Activated CD4-positive, alpha-beta T cell treated with anti-CD3 and anti-CD28 coated beads for 36 hours (primary cell): ENCODE measurements at regions not wholly inside any gene's neighbourhood (a gene's known extent, or its start where the extent isn't known, plus 50 kb on each side); places are given as distances from the start of the nearest gene placed in this dataset.

Source experiments
- ATAC-seq: fragments of 200-7000 bp; cut with Tn5 transposase; one replicate; pipeline ENCODE4 v1.10.0; 2021; ENCODE audit warnings: mild to moderate bottlenecking, moderate library complexity
- CTCF ChIA-PET: fragments of 350-600 bp; sonication (Branson Sonifier 250); formaldehyde crosslinking; loops from one replicate; lab custom pipeline; 2021; ENCODE audit warnings: antibody characterized with exemption; lab: Charles Lee
- POLR2A ChIA-PET: fragments of 350-600 bp; sonication (Branson Sonifier 250); formaldehyde crosslinking; loops from one replicate; lab custom pipeline; 2021; ENCODE audit warnings: antibody characterized with exemption, inconsistent platforms; lab: Charles Lee
- DNase-seq: peaks from one replicate; pipeline ENCODE4 v3.0.0-alpha.2; 2020
- H3K27ac Mint-ChIP-seq: one replicate; pipeline ENCODE4 v1.8.0; 2021; ENCODE audit warnings: mixed read lengths
- H3K27me3 Mint-ChIP-seq: one replicate; pipeline ENCODE4 v1.8.0; 2021; ENCODE audit warnings: mixed read lengths
- H3K36me3 Mint-ChIP-seq: one replicate; pipeline ENCODE4 v1.8.0; 2021; ENCODE audit warnings: low read depth, mixed read lengths
- H3K4me1 Mint-ChIP-seq: one replicate; pipeline ENCODE4 v1.8.0; 2021; ENCODE audit warnings: mixed read lengths
- H3K4me3 Mint-ChIP-seq: one replicate; pipeline ENCODE4 v1.8.0; 2021; ENCODE audit warnings: mild to moderate bottlenecking, moderate library complexity, mixed read lengths
- H3K9me3 Mint-ChIP-seq: one replicate; pipeline ENCODE4 v1.8.0; 2021; ENCODE audit warnings: low read depth, mixed read lengths
- intact Hi-C, 2 experiments: fragments of 100-400 bp; cut with DNase I in 1 of 2; cut with micrococcal nuclease in 1 of 2; formaldehyde crosslinking; loops; one replicate each; pipeline versions ENCODE4 v1.14.2 to v1.15.1; 2022 to 2024; cut with DNase I, micrococcal nuclease

DNA sequence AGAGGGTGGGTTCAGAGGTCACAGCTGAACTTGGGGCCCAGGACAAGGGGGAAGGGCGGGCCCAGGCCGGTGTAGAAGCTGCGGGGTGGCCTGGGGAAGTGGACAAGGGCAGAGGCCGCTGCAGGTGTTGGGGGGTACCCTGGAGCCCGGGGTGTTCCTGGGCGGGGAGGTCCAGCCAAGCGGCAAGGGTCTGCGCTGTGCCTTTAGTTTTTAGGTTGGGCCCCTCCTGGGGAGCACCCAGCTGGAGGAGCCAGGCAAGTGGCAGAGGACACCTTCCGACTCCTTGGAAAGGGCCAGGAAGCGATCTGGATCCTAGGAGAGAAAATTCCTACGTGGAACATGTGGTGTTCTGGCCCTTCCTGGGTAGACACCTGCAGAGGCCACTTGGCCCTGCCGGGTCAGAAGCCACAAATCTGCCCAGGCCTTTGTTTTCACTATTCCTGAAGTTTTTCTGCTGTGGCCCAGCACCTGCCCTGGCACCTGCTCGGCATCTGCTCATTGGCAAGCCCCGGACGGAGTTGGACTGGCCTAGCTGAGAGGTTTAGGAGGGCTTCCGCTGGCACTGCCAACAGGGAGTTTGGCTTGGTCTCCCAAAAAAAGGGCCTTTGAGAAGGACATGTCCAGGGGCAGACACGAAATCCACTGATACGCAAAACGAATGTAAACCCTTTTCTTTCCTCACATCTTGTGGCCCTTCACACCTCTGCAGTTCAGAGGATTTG lies 61.1 kb downstream of the SMUG1 start:
- H3K27me3 Mint-ChIP-seq, result peaks cover 58% of the 10 kb centered on the region
- H3K36me3 Mint-ChIP-seq, result no peaks in the 10 kb centered on the region
- ATAC-seq (no peak), DNase-seq (no peak)
- H3K4me3 Mint-ChIP-seq, result no peak overlapping the region
- peaks cover 10% of the 10 kb centered on the region for H3K4me1 Mint-ChIP-seq
- ChIA-PET CTCF (interaction anchor here (1.9 kb wide), 1 partner anchor 45 kb away, joined by 5 read pairs; no protein-coding TSS in a partner anchor), POLR2A (no interaction called here)
- H3K9me3 Mint-ChIP-seq, result no peaks in the 10 kb centered on the region
- intact Hi-C loops, result no loop called here
- H3K27ac Mint-ChIP-seq, result no peak overlapping the region

DNA sequence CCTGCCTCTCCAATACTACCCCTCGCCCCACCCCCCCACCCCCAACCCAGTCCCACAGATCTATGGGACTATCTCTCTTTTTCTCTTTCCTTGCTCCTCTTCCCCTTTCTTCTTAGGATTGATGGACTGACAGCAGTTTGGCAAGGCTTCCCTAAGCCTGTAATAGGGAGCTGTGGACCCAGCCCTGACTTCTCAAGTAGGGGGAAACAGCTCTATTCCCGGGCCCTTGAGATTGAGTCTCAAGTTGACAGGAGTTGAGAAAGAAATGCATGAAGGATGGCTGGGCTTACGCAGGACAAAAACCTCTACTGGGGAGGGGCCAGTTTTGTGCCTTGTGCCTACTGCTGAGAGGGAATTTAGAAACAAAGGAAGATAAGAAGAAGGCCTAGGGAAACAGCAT lies 60.4 kb downstream of the SMUG1 start:
- H3K36me3 Mint-ChIP-seq, result no peaks in the 10 kb centered on the region
- peaks cover 56% of the 10 kb centered on the region for H3K27me3 Mint-ChIP-seq
- H3K4me3 Mint-ChIP-seq, result no peak overlapping the region
- no peak overlapping the region for H3K27ac Mint-ChIP-seq
- POLR2A ChIA-PET, result interaction anchor here (0.7 kb wide), 1 partner anchor 10 kb away, joined by 3 read pairs; no protein-coding TSS in a partner anchor
- peaks cover 10% of the 10 kb centered on the region for H3K4me1 Mint-ChIP-seq
- no peaks in the 10 kb centered on the region for H3K9me3 Mint-ChIP-seq
- intact Hi-C loops, result no loop called here
- ATAC-seq, result no peak
- no peak for DNase-seq
- CTCF ChIA-PET, result no interaction called here

GRCh38 chr12:54129028-54129903 lies 59.5 kb downstream of the SMUG1 start:
- intact Hi-C loops, result no loop called here
- no peak overlapping the region for H3K27ac Mint-ChIP-seq
- H3K27me3 Mint-ChIP-seq, result peaks cover 51% of the 10 kb centered on the region
- H3K4me1 Mint-ChIP-seq, result peaks cover 10% of the 10 kb centered on the region
- ATAC-seq (no peak), DNase-seq (no peak)
- ChIA-PET POLR2A (no interaction called here), CTCF (no interaction called here)
- no peaks in the 10 kb centered on the region for H3K9me3 Mint-ChIP-seq
- no peaks in the 10 kb centered on the region for H3K36me3 Mint-ChIP-seq
- H3K4me3 Mint-ChIP-seq, result no peak overlapping the region
